Astrocyte of the spinal cord (primary cell): ENCODE measurements at regions not wholly inside any gene's neighbourhood (a gene's known extent, or its start where the extent isn't known, plus 50 kb on each side); places are given as distances from the start of the nearest gene placed in this dataset.

Experiments used
- DNase-seq: peaks from one replicate; pipeline ENCODE4 v3.0.0; 2011; ENCODE audit warnings: low read depth, low spot score
- H3K4me3 ChIP-seq: 2 replicates; pipeline ENCODE4 v1.5.1; 2011; ENCODE audit warnings: low read depth, mild to moderate bottlenecking, low read length, moderate library complexity
- CTCF ChIP-seq: IDR thresholded peaks from 2 replicates; pipeline ENCODE4 v1.5.1; 2012; ENCODE audit warnings: low read depth, mild to moderate bottlenecking, low read length, inconsistent platforms
- in situ Hi-C: cut with HindIII; loops from 2 replicates; pipeline ENCODE4 v1.10.0; 2017; ENCODE audit warnings: low sequenced_read_pairs

GRCh38 chr4:81600520-81601357, 129.0 kb upstream of the RASGEF1B start:
- DNase-seq = no peak
- in situ Hi-C loops = no loop called here
- H3K4me3 ChIP-seq = no peak overlapping the region
- no peak for TF ChIP-seq CTCF

- TF ChIP-seq CTCF = no peak
- in situ Hi-C loops = no loop called here
- DNase-seq = no peak
Measured at GRCh38 chr4:81599742-81600380, 128.2 kb upstream of the RASGEF1B start.

GRCh38 chr4:81595798-81596610, 124.3 kb upstream of the RASGEF1B start:
- in situ Hi-C loops = no loop called here
- no peak for TF ChIP-seq CTCF
- no peak for DNase-seq
- H3K4me3 ChIP-seq = no peak overlapping the region

More at GRCh38 chr4:81599742-81600380, 128.2 kb upstream of the RASGEF1B start:
- no peak overlapping the region for H3K4me3 ChIP-seq

- no peak overlapping the region for H3K4me3 ChIP-seq
- in situ Hi-C loops = no loop called here
- no peak for DNase-seq
- no peak for TF ChIP-seq CTCF
Measured at GRCh38 chr4:81595287-81595686, 123.6 kb upstream of the RASGEF1B start.

- H3K4me3 ChIP-seq = no peak overlapping the region
- DNase-seq = no peak
- in situ Hi-C loops = no loop called here
- TF ChIP-seq CTCF = no peak
Measured at GRCh38 chr4:81594490-81595159, 122.9 kb upstream of the RASGEF1B start.

GRCh38 chr4:81592701-81593100, 121.0 kb upstream of the RASGEF1B start:
- no peak for DNase-seq
- no peak overlapping the region for H3K4me3 ChIP-seq
- TF ChIP-seq CTCF = no peak
- in situ Hi-C loops = no loop called here
